ENCODE measurements at regions not wholly inside any gene's neighbourhood (a gene's known extent, or its start where the extent isn't known, plus 50 kb on each side); places are given as distances from the start of the nearest gene placed in this dataset.

DNA sequence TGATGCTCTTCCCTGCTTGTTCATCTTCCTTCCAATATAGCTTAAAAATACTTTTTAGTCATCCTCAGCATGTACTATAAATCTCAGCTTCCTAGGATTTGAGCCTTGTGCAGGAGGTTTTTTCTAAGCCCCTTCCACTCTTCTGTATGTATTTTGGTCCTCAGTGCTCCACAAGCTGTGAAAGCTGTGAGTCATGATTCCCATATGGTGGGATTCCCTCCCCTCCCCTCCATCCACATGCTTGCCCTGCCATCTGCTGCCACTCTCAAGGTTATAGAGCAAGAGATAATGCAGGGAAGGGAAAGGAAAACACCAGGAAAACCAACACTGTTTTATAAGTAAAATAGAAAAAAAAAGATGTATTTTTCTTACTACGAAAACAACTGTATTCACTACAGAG, 58.5 kb upstream of the AP1S2 start:
- no peak for DNase-seq

DNA sequence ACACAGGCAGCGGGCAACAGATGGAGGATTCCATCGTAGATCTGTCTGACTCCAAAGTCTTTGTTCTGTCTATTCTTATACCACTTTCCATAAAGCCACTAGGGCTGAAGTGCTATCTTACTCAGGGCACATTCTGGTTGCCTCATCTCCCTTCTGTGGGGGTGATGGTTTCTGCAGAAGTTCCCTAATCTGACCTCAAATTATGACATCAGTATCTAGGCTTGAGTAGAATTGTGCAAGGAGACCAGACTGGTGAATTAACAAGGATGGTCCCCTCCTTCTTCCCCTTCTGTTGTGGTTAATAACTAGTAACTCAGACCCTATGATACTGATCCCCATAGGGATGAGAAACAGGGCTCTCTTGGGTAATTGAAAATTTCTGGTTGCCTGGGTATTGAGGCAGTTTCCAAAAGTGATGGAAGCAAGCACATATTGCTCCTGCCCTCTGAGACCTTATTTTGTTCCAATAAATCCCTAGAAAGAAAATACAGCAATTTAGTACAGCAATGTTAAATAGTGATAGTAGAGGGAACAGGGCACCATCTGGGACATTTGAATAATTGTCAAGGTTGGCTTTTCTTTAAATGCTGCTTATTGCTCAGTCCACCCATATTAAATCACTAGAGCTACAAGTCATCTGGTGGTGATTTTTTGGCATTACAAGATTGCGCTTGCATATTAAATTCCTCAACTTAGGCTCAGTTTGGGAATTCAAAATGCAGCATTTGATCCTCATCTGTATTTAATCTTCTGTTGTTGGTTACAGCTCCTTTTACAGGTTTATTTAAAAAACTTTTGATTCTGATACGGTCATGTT, 57.3 kb upstream of the AP1S2 start:
- DNase-seq, result no peak

DNA sequence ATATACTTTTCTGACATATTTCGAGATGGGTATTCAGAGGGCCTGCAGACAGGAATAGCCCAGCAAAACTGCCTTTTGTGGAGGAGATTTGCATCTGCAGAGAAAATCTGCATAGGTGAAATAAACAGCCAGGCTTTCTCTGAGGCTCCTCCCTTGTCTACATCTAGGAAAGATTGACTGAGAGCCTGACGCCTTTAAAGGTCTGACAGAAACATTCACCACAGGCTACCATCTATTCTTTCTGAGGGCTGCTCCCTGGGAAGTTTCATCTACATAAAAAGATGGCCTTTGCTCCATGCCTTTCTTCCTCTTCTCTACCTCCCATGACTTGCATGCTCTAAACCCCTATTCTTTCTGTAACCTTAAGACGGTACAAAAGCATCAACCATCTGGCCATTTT, 55.0 kb upstream of the AP1S2 start:
- no peak for DNase-seq

DNA sequence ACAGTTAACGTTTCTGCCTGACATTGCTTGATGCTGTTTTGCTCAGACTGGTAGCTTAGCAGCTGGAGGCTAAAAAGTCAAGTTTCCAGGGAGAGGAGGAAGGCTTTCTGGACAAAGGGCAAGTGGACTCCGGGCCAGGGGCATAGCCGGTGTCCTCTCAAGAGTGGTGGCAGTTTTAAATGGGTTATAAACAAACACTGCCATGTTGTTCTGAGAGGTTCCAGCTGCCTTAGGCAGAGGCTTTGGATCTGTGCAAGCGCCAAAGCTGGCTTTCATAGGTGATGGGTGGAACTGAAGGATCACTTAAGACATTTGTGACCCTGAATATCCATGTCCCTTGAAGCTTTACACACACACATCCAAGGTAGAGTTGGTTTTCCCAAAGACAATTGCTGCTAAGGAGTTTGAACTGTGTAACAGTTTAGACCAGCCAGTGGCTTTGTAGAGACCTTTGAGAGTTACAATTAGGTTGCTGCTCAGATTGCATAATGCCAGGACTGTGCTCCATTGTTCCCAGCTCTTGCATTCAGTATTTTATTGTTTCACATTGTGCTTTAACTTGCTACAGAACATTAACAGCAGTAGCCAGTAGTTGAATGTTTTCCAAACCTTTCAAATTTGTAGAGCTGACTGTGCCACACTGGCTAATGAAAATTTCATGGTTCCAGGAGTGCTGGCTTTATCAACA, 54.1 kb upstream of the AP1S2 start:
- DNase-seq, result no peak

DNA sequence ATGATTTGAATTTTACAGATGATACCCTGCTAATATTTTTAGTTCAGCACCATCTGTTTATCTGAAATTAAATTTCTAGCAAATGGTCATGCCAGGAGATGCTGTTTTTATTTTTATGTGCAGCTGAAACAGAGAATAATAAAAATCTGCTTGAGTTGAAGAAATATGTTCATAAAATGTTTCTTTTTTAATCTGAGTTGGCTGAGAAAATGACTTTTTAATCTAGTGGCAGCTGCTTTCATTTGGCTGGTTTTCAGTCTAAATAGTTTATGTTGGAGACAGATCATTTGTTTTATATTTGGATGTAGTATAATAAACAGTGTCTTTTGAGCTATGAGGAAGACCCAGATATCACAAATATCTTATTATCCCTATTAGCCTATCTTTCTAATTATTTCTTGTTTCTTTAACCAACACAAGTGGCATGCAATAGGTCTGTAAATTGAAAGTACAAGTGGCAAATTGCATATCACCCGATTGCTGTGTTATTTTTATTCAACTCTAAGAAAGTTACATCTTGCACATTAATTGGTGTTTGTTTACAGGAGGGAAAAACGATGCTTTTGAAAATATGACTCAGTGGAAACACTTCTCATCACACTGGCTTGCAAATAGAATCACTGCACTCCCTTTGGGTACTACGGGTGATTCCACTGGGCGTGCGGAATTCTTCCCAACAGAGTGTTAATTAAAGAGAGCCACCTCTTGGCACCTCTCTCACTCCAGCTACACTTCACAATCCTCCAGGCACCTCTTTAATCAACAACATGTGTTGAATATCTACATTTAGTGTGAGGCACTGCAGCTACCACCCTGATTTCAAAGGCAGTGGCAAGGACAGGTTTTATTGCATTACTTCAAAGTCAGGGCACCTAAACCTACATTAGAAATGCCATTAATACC, 51.7 kb upstream of the AP1S2 start:
- DNase-seq, result no peak
